NCI-H82 (cell line): ENCODE measurements at regions not wholly inside any gene's neighbourhood (a gene's known extent, or its start where the extent isn't known, plus 50 kb on each side); places are given as distances from the start of the nearest gene placed in this dataset.

ENCODE experiments used
- DNase-seq: peaks from one replicate; lab custom pipeline; 2025; lab: John Stamatoyannopoulos, UW

DNA sequence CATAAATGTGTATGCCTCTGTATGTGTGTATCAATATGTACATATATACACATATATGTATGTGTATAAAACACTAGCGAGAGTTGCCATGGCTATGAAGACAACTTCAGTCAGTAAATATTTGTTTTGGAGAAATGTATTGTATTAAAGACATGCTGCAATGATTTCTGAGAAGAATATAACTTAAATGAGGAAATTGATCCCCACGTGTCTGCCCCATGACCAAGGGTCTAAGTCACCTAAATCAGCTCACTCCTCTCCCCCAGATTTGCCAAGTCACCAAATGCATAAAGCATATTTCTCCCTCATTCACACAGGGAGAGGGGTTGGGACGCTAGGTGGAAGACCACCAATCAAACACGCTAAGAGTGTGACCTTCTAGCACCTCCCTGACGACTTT is 58.3 kb upstream of the LYST start:
- no peak for DNase-seq

DNA sequence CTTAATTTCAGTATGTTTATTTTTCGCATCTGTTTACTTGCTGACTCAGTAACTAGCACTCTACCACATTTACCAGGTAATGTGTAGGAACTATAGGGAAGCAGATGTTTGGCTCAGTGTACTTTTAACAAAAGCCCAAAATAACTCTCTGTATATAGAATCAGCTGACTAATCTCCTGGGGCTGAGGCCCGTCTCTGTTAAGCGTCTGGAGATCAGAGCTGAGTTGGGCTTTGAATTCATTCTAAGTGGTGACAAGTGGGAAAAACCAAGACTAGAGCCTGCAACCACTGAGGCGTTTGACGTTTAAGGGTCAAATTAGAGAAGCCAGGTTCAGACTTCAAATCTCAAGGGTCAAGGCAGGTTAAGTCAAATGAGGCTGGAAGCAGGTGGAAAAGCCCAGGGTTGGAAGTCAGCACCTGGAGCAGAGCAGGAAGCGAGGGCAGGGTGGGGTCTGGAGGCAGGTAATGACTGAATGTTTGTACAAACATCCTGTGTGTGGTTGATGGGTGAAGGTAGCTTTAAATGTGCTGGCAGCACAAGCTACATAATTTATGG is 56.8 kb upstream of the LYST start:
- peak; percentile 37 for DNase-seq

DNA sequence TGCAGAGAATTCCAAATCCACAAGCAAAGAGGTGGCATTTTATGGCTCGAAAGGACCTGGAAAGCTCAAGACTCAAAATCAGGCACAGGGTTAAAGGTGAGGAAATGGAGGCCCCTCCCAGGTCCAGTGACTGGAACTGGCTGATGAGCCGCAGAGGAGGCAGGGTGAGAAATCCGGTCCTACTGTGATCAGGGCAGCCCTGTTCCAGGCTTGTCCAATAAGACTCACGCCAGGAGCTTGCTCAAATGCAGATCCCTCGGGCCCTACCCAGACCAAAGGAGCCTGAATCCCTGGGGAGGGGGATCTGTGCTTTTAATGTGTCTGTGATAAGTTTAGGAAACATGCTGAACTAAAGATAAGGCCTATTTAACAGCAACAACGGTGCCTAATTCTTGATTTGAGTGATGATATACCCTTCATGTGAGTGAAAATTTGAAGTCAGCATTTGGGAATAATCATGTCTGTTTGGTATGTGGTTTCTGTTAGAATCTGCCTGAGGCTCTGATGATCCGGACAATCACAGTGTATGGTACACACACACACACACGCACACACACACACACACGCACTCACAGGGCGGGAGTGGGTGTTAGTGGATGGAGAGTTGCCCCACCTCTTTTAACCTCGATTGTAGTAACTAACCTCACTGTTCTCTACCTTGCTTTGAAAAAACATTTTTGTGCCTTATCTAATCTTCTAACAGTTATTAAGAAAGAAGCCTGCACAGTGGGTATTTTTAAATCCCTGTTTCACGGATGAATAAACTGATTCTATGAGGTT is 54.1 kb upstream of the LYST start:
- no peak for DNase-seq

DNA sequence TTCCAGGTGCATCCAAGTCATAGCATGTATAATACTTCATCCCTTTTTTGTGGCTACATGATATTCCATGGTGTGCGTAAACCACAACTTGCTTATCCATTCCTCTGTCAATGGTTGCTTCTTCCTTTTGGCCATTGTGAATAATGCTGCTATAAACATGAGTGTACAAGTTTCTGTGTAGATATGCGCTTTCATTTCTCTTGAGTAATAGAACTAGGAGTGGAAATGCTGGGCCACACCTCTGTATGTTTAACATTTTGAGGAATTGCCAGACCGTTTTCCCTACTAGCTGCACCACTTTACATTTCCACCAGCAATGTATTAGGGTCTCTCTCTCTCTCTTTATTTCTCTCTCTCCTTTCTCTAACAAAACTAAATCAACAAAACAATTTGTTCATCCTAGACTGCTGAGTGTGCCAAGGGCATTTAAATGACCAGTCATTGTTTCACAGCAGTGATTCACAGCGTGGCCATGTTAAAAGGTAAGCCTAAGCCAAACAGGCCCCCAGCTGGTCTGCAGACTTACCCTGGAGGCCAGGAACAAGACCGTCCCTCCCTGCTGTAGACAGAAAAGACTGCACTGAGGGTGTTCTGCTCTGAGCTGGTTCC is 53.2 kb upstream of the LYST start:
- DNase-seq, result no peak

DNA sequence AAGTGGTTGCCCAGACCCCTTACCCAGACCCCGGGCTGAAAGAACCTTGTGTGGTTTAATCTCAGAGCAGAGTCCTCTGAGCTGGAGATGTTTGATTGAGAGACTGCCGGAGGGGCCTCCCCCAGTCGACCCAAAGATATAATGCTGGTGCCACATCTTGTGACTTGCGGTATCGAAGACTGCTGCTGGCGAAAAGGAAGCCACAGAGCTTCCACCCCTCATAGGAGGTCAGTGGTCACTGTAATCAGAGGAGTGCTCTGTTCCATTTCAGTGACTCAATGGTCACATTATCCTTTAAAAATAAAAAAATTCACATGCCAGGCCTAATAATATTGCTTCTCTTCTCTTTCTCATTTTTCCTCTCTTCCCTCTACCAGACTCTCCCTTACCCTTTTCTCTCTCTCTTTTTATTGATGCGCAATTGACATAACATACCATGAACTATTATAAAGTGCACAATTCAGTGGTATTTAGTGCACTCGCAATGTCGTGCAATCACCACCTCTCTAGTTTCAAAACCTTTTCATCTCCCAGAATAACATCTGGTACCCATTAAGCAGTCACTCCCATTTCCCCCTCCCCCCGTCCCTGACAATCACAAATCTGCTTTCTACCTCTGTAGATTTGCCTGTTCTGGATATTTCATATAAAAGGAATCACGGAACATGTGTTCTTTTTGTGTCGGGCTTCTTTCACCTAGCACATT is 52.6 kb upstream of the LYST start:
- DNase-seq, result peak; percentile 18

DNA sequence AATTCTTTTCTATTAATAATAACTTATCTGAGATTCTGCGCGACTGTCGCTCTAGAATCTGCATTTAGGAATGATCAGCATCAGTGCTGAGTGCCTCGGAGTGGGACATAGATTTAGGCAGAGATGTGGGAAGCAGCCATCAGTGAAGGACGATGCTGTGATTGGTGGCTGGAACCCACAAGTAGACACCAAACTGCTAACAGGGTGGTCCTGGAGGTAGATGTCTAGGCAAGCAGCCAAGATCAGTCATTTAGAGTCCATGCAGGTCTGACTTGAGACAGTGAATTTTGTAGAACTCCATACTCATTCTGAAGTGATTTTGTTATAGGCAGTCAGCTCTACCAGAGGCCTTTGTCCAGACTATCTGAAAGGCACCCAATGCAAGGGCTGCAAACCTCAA is 51.8 kb upstream of the LYST start:
- DNase-seq, result no peak

DNA sequence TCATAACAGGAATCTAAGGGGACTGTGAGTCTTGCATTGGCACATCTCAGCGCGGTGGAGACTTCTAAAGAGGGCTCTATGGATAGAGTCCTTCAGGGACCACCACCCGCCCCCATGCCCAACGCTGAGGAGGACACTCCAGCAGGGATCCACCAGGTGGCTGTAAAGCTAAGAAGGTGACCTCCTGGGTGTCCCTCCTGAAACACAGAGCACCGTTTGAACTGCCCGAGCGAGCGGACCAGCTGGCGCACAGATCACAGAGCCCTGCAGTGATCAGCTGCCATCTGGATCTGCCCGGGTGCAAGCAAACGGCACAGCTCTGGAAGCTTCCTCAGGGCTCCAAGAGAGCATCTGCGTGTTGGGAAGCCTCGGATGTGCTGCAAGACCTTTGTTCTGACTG is 51.3 kb upstream of the LYST start:
- peak; percentile 65 for DNase-seq

DNA sequence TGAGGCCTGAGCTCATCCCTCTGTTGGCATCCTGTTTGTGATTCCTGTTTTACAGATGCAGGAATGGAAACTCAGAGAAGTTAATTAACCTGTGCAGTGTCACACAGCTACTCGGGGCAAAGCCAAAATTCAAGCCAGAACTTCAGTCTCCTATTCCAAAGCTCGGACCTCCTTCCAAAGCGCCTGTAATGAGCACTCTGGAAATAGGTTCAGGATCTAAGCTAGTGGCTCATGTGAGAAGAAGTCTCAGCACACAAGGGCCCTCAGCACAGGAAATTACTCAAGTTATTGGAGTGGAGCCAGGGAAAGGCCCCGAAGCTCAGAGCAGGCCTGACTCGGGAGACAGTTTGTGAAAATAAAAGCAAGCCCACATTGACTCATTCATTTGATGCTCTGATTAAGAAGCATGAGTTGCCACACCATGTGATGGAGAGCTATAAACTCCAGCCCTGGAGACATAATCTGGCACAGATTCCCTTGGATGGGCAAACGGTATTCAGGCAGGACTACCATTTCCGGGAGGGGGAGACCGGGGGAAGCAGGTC is 50.6 kb upstream of the LYST start:
- DNase-seq, result peak; percentile 20
